ENCODE measurements at regions not wholly inside any gene's neighbourhood (a gene's known extent, or its start where the extent isn't known, plus 50 kb on each side); places are given as distances from the start of the nearest gene placed in this dataset.

DNA sequence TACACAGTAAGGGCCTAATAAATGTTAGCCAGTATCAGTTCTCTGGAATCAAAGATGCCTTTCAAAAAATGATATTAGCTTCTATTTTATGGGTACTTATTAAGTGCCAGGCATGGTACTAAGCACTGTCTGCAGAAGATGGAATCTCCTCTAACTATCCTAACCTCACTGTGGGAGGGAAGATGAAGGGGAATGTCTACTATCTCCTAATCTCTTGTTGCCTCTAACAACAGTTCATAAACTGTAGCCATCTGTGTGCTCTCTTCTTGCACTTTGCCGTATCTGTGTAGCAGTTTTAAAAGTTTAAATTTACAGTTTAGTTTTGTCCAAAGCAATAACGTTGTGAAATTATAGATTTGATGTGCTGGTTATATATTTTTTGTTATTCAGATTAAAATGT lies 99.6 kb upstream of the CCDC112 start:
- Histone ChIP-seq H3K36me3 (no peaks in the 10 kb centered on the region), H3K27ac (no peak overlapping the region), H3K4me3 (no peak overlapping the region), H3K27me3 (no peaks in the 10 kb centered on the region), H3K4me1 (no peaks in the 10 kb centered on the region), H3K9me3 (no peaks in the 10 kb centered on the region)
- DNase-seq, result no peak
- intact Hi-C loops (cut with DNase I; ENCODE audit: low total_unique reads), result no loop called here
- TF ChIP-seq, protein P1, sequence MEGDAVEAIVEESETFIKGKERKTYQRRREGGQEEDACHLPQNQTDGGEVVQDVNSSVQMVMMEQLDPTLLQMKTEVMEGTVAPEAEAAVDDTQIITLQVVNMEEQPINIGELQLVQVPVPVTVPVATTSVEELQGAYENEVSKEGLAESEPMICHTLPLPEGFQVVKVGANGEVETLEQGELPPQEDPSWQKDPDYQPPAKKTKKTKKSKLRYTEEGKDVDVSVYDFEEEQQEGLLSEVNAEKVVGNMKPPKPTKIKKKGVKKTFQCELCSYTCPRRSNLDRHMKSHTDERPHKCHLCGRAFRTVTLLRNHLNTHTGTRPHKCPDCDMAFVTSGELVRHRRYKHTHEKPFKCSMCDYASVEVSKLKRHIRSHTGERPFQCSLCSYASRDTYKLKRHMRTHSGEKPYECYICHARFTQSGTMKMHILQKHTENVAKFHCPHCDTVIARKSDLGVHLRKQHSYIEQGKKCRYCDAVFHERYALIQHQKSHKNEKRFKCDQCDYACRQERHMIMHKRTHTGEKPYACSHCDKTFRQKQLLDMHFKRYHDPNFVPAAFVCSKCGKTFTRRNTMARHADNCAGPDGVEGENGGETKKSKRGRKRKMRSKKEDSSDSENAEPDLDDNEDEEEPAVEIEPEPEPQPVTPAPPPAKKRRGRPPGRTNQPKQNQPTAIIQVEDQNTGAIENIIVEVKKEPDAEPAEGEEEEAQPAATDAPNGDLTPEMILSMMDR (IDR thresholded peaks at IDR 0.05), result no peak
- TF ChIP-seq POLR2A (IDR thresholded peaks at IDR 0.05), result no peak

GRCh38 chr5:115394531-115394930 lies 98.1 kb upstream of the CCDC112 start:
- H3K36me3 ChIP-seq, result no peaks in the 10 kb centered on the region
- DNase-seq, result no peak
- no peaks in the 10 kb centered on the region for H3K4me1 ChIP-seq
- intact Hi-C loops (cut with DNase I; ENCODE audit: low total_unique reads), result no loop called here
- no peaks in the 10 kb centered on the region for H3K9me3 ChIP-seq
- H3K4me3 ChIP-seq, result no peak overlapping the region
- no peaks in the 10 kb centered on the region for H3K27me3 ChIP-seq
- TF ChIP-seq POLR2A (IDR thresholded peaks at IDR 0.05), result no peak
- TF ChIP-seq, protein P1 (IDR thresholded peaks at IDR 0.05), result no peak
- no peak overlapping the region for H3K27ac ChIP-seq

GRCh38 chr5:115393239-115393638 lies 96.8 kb upstream of the CCDC112 start:
- H3K36me3 ChIP-seq, result no peaks in the 10 kb centered on the region
- no peak overlapping the region for H3K27ac ChIP-seq
- no peaks in the 10 kb centered on the region for H3K9me3 ChIP-seq
- no peak for DNase-seq
- TF ChIP-seq, protein P1 (IDR thresholded peaks at IDR 0.05), result no peak
- no peak for TF ChIP-seq POLR2A (IDR thresholded peaks at IDR 0.05)
- H3K27me3 ChIP-seq, result no peaks in the 10 kb centered on the region
- intact Hi-C loops (cut with DNase I; ENCODE audit: low total_unique reads), result no loop called here
- H3K4me3 ChIP-seq, result no peak overlapping the region
- no peaks in the 10 kb centered on the region for H3K4me1 ChIP-seq

- intact Hi-C loops (cut with DNase I; ENCODE audit: low total_unique reads), result no loop called here
- Histone ChIP-seq H3K27ac (no peak overlapping the region), H3K4me1 (no peaks in the 10 kb centered on the region), H3K4me3 (no peak overlapping the region), H3K9me3 (no peaks in the 10 kb centered on the region), H3K36me3 (no peaks in the 10 kb centered on the region), H3K27me3 (no peaks in the 10 kb centered on the region)
- DNase-seq, result no peak
- TF ChIP-seq, protein P1 (IDR thresholded peaks at IDR 0.05), result no peak
- no peak for TF ChIP-seq POLR2A (IDR thresholded peaks at IDR 0.05)
These were observed 96.2 kb upstream of the CCDC112 start for GRCh38 chr5:115392611-115393010.

DNA sequence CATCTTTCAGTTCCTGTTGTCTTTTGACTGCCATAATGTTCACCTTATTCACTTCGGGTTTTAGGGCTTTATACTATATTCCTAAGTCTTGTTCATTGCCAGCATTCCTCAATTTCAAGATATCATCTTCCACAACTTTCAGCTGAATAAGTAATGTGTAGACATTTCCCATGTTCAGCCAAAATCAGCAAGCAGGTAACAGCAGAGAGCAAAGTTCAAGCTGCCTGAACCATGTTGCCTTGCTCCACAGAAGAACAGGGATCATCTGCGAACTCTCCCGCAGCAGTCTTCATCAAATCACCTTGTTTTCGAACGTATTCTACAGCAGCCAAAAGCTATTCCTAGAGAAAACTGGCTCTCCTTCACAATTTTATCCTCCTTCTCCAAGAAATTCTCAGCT lies 95.3 kb upstream of the CCDC112 start:
- no peak overlapping the region for H3K4me3 ChIP-seq
- no peaks in the 10 kb centered on the region for H3K4me1 ChIP-seq
- intact Hi-C loops (cut with DNase I; ENCODE audit: low total_unique reads), result no loop called here
- no peaks in the 10 kb centered on the region for H3K36me3 ChIP-seq
- H3K9me3 ChIP-seq, result no peaks in the 10 kb centered on the region
- TF ChIP-seq, protein P1 (IDR thresholded peaks at IDR 0.05), result no peak
- TF ChIP-seq POLR2A (IDR thresholded peaks at IDR 0.05), result no peak
- no peaks in the 10 kb centered on the region for H3K27me3 ChIP-seq
- DNase-seq, result no peak
- H3K27ac ChIP-seq, result no peak overlapping the region
